ENCODE measurements at regions not wholly inside any gene's neighbourhood (a gene's known extent, or its start where the extent isn't known, plus 50 kb on each side); places are given as distances from the start of the nearest gene placed in this dataset.
"Not testable (repeated sequence)": the region's sequence is repeated elsewhere in the genome, so short reads cannot be mapped to it uniquely, and the experiment has no call there.

DNA sequence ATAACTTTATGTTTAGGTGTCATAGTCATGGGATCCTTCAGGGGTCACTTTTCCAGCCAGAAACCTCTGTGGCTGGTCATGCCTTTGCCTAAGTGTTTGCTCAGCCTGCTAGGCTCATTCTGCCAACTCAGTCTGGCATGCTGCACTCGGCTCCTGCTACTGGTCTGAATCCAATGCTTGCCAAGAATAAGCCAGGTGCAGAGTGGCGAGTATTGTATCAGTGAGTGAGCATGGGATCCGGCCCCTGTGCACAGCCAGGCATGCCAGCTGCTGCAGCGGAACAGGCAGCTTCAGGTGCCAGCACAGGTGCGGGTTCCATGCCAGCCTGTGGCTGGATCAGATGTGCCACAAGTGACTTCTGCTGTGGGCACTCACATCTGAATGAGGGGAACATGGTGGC lies 1269.3 kb upstream of the CNTN5 start:
- DNase-seq (ENCODE audit: low read depth in 2 of 2), result no peak

DNA sequence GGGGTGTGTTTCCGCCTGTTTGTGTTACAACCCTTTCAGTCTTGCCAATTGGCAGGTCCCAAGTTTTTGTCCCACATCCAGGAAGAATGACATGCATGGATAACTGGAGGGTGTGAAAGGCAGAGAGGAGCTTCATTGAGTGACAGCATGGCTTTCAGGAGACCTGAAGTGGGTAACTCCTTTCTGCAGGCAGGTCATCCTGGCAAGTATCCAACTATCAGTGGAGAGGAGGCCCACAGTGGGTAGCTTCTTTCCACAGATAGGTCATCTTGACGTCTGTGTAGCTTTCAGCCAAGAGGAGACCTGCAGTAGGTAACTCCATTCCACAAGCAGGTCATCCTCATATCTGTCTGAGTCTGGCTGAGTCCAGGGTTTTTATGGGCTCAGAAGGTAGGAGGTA lies 1268.8 kb upstream of the CNTN5 start:
- DNase-seq (ENCODE audit: low read depth in 2 of 2), result no peak

DNA sequence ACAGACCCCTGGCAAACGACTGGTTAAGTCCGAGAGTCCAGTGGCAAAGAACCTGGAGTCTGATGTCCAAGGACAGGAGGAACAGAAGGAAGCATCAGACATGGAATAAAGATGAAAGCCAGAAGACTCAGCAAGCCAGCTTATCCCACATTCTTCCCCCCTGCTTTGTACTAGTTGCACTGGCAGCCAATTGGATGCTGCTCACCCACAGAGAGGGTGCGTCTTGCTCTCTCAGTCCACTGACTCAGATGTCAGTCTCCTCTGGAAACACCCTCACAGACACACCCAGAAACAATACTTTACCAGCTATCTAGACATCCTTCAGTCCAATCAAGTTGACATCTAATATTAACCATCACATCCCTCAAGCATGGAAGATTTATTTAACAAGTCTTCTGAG lies 1265.8 kb upstream of the CNTN5 start:
- DNase-seq (ENCODE audit: low read depth in 2 of 2), result no peak

DNA sequence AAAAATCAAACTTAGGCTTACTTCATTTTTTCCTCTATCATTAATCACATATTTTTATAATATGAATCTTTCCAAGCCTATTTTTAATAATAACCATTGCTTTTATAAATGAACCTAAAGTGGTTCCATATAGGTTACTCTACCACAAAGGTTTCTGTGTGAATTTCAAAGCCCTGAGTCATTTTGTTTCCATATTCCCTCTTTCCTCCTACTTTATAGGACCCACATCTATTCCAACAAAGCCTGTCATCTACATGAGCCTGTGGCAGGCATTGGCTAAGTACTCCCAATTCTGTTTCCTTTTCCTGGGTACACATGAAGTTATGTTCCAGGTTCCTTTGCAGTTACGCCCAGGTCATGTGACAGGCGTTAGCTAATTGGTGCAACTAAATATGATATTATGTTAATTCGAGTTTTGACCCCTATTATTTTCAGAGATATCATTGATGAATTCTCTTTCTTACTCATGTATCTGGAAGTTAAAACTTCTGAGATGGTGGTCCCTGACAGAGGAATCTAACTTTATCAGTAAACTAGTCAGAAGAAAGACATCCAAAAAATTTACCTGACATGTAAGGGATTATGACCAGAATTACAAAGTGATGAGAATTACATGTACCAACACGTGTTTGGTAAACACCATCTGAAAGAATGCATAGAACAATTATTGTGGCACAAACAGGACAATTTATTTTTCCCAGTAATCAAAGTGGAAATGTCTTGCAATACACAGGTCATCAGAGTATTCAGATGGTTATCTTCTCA lies 1264.0 kb upstream of the CNTN5 start:
- DNase-seq (ENCODE audit: low read depth in 2 of 2), result no peak

DNA sequence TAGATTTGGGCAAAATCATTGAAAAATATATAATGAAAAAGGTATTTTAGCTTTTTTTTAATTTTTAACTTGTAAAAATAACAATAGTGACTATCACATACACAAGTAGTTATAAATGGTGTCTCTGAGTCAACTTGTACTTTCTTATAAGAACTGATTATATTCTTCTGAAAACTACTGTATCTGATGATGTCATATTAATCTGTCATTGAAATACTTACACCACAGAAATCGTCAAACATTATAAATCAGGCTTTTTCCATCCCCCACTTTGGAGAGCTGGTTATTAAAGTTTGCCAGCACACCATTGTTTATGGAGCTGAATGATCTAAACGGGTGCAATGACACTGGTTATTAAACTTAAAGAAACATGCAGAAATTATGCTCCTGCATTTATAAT lies 1259.6 kb upstream of the CNTN5 start:
- DNase-seq (ENCODE audit: low read depth in 2 of 2), result no peak

DNA sequence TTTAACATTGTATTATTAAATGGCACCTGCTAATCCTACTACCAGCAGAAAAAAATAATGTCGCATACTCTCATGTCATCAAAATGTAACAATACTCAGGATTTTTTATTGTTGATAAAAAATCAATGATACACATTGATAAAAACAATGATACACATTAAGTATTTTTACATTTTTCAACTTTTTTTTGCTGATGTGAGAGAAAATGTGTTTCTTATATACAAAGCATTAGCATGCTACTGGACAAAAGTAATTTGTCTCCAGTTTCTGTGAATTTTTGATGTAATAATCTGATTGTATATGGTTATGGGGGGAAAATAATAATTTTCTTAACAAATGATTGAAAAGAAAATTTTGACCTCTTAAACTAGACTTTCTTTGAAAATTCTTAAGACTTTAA lies 1256.6 kb upstream of the CNTN5 start:
- DNase-seq (ENCODE audit: low read depth in 2 of 2), result no peak

DNA sequence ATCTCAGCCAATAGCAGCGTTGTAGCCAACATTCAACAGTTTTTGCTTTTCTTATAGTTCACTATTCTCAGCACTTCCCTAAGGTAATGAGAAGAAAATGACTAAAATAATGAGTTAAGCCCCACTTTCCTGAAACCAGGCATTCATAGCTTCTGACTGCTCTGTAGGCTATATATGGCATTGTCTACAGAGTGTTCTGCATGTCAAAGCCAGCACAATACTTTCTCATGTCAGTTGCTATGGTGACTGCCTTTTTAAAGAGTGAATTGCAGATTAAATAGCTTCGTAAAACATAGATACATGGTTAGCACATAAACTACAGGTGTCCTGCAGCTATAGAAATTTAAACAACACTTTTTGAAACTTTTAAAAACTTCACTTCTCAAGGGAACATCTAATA lies 1256.1 kb upstream of the CNTN5 start:
- no peak for DNase-seq (ENCODE audit: low read depth in 2 of 2)

DNA sequence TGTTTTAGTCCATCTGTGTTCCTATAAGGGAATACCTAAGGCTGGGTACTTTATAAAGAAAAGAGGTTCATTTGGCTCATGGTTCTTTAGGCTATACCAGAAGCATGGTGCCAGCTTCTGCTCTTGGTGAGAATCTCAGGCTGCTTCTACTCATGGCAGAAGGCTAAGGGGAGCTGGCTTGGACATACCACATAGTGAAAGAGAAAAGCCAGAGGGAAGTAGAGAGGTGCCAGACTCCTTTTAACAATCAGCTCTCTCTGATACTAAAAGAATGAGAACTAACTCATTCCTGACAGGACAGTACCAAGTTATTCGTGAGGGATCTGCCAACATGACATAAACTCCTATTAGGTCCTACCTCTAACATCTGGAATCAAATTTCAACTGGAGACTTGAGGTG lies 1250.2 kb upstream of the CNTN5 start:
- DNase-seq (ENCODE audit: low read depth in 2 of 2), result no peak

DNA sequence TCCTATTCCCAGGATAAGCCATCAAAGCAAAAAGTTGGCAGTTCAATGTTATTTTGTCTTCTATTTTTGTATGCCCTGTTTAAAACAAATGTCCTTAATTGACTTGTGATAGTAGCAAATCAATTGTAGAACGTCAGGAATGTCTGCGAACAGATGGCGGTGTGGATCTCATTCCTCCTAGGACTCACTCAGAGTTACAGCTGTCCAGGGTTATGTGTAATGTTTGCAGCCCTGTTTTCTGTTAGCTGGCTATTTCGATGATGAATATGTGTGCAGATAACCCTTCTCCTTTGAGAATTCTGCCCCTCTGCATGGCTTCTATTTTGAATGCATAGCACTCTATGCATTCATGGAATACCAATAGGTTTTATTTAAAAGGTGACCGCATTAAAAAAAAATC lies 1248.0 kb upstream of the CNTN5 start:
- no peak for DNase-seq (ENCODE audit: low read depth in 2 of 2)

DNA sequence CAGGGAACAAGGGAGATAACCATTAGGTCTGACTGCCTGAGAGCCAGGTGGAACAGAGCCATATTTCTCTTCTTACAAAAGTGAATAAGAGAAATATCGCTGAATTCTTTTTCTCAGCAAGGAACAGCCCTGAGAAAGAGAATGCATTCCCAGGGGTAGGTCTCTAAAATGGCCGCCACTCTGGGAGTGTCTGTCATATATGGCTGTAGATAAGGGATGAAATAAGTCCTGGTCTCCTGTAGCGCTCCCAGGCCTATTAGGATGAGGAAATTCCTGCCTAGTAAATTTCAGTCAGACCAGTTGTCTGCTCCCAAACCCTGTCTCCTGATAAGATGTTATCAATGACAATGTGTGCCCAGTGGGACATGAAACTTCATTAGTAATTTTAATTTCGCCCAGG lies 1236.4 kb upstream of the CNTN5 start:
- DNase-seq (ENCODE audit: low read depth in 2 of 2), result not testable (repeated sequence)

DNA sequence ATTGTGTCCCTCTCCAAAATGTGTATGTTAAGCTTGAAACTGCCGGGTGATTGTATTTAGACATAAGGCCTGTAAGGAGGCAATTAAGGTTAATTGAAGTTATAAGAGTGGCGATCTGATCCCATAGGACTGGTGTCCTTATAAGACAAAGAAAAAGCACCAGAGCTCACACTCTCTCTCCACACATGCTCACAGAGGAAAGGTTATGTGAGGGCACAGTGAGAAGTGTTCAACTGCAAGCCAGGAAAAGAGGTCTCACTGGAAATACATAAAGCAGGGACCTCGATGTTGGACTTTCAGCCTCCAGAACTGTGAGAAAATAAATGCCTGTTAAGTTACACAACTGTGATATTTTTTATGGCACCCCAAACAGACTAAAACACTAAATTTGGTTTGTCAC lies 1233.8 kb upstream of the CNTN5 start:
- no peak for DNase-seq (ENCODE audit: low read depth in 2 of 2)

DNA sequence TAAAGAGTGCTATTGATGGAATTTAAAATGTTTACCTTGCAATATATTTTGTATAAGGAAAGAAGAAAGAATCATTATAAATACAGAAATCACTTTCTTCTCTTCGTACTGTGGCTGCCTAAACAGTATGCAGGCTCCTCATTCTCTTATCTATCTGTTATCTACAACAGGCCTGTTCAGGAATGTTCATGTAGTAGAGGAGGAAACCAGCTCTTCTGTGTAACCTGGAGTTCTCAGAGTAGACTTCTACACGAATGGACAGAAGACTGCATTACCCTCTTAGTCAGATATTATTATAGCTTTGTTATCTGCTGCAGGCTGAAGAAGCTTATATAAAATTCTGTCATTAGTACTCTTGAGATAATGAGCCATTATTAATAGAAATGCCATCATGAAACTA lies 1225.9 kb upstream of the CNTN5 start:
- DNase-seq (ENCODE audit: low read depth in 2 of 2), result no peak

DNA sequence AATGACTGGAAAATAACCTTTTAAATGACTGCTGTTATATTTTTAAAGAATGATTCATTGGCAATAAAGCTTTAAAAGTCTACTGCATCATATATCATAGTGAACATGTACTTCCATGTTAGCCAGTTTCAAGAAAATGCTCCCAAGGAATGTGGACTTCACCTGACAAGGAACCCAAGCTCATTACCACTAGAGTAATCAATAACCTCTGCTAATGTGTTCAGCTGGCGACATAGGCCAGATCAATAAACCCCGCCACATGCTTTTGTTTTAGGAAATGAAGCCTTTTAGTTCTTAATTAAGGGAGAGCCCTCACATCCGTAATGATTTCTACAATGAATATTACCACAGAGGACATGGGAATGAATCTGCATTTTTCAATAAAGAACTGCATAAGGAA lies 1219.9 kb upstream of the CNTN5 start:
- no peak for DNase-seq (ENCODE audit: low read depth in 2 of 2)

DNA sequence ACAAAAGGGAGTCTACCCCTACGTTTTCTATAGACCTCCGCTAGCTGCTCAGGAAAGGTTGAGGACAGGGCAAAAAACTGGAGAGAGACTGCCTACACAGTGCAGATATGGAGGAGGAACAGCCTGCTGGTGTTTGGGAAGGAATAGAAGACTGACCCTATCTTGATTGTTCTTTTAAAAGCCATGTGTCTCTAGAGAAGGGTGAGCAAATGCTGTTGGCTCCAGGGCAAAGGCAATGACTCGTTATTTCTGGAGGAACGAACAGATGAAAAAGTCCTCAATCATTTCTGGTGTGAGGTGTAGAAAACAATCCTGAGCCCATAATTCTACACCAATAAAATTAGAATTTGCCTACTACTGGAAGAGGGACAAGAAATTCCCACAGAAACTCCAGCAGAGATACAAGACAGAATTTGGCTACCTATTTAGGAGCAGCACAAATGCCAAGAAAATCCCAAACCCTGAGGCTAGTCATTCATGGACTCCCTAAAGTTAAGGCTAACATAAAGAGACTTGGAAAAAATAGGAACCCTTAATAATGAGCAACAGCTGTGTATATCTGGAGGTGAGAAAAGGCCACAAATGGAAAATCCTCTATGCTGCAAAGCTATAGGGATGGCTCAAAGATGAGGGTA lies 1206.3 kb upstream of the CNTN5 start:
- no peak for DNase-seq (ENCODE audit: low read depth in 2 of 2)

DNA sequence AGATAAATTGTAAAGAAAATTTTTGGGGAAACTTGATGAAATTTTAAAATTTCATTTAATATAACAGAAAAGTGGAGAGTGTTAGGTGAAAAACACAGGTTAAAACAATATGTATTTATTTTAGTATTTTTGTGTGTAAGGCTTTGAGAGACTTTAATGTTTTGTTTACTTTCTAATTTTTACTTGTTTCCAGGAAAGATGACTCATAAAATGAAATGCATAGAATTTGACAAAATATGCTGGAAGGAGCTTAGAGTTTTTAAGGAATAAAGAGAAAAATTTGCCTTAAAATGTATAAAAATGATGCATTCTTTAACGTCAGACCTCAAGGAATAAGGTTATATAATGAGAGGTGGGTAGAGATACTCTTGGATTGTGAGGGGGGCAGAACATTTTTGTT lies 1205.1 kb upstream of the CNTN5 start:
- DNase-seq (ENCODE audit: low read depth in 2 of 2), result no peak

DNA sequence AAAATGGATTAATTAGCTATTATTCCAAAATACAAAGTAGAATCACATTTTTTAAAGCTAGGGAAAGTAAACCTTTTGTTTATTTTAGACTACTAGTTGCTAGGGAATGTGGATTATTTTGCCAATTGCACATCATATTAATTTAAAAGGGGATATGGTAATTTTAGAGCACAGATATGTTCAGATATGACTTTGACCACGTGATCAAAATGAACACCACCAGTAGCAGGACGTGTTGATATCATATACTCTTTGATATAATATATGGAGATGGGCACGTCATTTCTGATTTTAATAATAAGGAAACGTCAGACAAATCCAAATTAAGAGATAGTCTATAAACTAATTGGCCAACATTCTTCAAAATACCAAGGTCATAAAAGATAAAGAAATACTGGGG lies 1188.3 kb upstream of the CNTN5 start:
- no peak for DNase-seq (ENCODE audit: low read depth in 2 of 2)

DNA sequence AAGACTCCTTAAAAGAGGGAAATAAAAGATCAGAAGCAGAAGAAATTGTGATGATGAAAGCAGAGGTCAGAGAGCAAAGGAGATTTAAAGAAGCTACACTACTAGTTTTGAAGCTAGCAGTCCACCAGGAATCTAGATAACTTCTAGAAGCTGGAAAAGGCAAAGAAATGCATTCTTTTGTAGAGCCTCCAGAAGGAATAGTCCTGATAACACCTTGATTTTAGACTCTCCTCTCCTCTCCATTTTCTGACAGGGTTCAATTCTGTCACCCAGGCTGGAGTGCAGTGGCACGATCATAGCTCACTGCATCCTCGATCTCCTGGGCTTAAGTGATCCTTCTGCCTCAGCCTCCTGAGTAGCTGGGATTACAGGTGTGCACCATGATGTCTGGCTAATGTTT lies 1187.3 kb upstream of the CNTN5 start:
- no peak for DNase-seq (ENCODE audit: low read depth in 2 of 2)

DNA sequence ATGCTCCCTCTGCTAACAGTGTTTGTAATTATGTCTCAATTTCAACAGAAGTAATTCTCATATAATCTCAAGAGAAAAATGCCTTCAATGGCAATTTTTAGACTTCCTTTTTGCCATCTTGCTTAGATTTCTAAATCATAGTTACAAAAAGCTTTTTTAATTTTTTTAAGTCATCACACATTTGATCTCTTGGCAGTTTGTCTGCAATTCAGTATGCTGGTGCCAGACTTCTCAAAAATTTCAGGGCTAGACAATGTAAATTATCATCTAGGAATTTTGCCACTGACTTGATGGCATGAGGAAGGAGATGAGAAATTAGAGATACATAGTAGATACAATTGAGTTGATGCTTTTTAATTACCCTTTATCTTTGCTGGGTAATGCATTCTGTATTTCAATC lies 1176.7 kb upstream of the CNTN5 start:
- no peak for DNase-seq (ENCODE audit: low read depth in 2 of 2)

DNA sequence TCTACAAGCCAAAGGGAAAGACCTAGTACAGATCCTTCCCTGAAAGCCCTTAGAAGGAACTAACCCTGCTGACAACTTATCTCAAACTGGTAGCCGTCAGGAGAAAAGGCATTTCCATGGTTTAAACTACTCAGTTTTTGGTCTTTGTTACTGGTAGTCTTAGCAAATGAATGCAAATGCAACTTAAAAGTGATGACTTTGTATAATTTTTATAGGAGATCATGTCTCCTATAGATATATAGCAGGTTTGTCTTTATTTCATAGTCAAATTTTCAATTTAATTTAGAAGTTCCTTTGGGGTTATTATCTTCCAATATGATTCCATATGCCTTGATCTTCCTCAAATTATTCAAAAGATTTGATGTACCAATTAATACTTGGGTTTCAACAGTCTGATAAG lies 1173.0 kb upstream of the CNTN5 start:
- no peak for DNase-seq (ENCODE audit: low read depth in 2 of 2)

DNA sequence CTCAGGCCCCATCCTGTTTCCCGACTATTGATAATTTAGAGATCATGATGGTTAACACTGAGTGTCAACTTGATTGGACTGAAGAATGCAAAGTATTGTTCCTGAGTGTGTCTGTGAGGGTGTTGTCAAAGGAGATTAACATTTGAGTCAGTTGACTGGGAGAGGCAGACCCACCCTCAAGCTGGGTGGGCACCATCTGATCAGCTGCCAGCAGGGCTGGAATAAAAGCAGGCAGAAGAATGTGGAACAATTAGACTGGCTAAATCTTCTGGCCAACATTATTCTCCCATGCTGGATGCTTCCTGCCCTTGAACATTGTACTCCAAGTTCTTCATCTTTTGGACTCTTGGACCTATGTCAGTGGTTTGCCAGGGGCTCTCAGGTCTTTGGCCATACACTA lies 1170.0 kb upstream of the CNTN5 start:
- DNase-seq (ENCODE audit: low read depth in 2 of 2), result no peak

DNA sequence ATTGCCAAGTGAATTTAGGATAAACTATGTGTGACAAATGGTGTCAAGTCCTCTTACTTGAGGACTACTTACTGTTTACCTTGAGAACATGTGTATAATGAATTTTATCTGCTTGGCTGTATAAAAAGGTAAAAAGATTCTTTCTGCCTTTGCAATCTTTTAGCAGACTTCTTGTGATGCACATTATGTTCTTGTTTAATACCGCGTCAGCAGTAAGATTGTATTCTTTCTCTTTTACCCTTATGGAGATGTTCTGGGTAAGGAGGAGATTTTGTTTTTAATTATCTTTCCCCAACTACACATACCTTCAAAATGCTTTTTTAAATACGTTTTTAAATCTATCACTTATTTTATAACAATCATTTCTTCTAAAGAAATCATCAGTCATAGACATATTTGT lies 1166.4 kb upstream of the CNTN5 start:
- DNase-seq (ENCODE audit: low read depth in 2 of 2), result no peak

DNA sequence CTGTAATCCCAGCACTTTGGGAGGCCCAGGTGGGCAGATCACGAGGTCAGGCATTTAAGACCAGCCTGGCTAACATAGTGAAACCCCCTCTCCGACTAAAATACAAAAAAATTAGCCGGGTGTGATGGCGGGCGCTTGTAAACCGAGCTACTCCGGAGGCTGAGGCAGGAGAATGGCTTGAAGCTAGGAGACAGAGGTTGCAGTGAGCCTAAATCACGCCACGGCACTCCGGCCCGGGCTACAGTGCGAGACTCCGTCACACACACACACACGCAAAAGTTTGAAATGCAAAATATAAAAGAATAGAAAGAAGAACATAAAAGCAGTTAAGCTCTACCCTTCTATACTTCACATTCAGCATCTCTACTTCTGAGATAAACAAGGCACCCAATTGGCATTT lies 1165.9 kb upstream of the CNTN5 start:
- no peak for DNase-seq (ENCODE audit: low read depth in 2 of 2)

DNA sequence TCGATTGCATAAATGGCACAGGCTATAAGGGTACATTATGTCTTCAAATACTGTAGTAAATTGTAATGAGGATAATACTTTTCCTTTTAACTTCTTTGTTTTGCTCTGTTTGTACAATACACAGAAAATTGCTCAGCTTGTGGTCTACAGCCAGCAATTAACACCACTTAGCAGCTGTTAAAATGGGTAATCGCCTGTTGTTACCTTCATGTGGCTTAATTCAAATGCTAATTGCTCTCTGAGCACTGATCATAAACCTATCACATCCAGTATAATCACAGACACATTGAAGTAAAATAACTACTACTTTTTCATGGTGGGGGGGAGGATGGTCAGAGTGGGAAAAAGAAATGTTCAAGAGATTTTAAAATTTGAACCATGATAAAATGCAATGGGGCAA lies 1164.1 kb upstream of the CNTN5 start:
- no peak for DNase-seq (ENCODE audit: low read depth in 2 of 2)

DNA sequence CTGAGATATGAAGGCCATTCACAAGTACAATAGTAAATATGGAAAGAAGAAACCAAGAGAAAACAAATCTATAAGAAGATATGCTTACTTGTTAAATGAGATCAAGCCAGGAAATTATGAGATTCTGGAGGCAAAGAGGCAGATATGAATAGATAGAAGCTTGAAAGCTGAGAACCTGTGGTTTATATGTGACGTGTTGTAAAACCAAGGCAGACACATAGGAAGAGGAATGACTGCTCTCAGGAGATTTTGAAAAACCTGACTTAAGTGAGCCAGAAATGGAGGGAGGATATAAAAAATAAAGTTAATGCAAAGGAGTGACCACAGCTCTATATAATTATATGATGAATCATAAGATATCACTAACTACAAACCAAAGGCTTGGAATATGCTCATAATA lies 1160.5 kb upstream of the CNTN5 start:
- no peak for DNase-seq (ENCODE audit: low read depth in 2 of 2)

Measured in activated CD4-positive, alpha-beta T cell treated with anti-CD3 and anti-CD28 coated beads for 24 hours (primary cell).